CD4-positive, alpha-beta T cell treated with Interleukin-17A for 1 hour (primary cell): ENCODE measurements at regions not wholly inside any gene's neighbourhood (a gene's known extent, or its start where the extent isn't known, plus 50 kb on each side); places are given as distances from the start of the nearest gene placed in this dataset.
"Not testable (repeated sequence)": the region's sequence is repeated elsewhere in the genome, so short reads cannot be mapped to it uniquely, and the experiment has no call there.

Experiments
- DNase-seq: peaks from one replicate; pipeline ENCODE4 v3.0.0-alpha.2; 2020

GRCh38 chr2:239801404-239802184, 223.5 kb downstream of the NDUFA10 start:
- DNase-seq, result no peak

GRCh38 chr2:239800785-239801386, 224.3 kb downstream of the NDUFA10 start:
- DNase-seq, result no peak

- no peak for DNase-seq
These were observed 227.8 kb downstream of the NDUFA10 start for GRCh38 chr2:239797316-239797715.

- not testable (repeated sequence) for DNase-seq
These were observed 229.4 kb downstream of the NDUFA10 start for GRCh38 chr2:239795761-239796160.

GRCh38 chr2:239793836-239794235, 231.3 kb downstream of the NDUFA10 start:
- DNase-seq, result no peak

DNA sequence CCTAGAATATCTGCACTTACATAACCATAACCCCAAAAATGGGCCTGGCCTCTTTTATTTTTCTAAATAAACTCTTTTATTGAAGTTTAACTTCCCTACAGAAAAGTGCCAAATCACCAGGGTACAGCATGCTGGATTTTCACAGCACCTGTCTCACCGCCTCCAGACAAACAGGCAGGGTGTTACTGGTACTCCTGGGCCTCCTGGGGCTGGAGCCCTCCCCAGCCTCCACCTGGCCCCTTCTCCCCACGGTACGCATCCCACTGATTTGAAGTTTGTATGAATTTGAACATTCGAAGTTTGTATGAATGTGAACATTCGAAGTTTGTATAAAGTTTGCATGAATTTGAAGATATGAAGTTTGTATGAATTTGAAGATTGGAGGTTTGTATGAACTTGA, 232.1 kb downstream of the NDUFA10 start:
- no peak for DNase-seq

- DNase-seq, result no peak
These were observed 232.6 kb downstream of the NDUFA10 start for GRCh38 chr2:239792405-239793084.

GRCh38 chr2:239791526-239792404, 233.4 kb downstream of the NDUFA10 start:
- DNase-seq, result no peak

DNA sequence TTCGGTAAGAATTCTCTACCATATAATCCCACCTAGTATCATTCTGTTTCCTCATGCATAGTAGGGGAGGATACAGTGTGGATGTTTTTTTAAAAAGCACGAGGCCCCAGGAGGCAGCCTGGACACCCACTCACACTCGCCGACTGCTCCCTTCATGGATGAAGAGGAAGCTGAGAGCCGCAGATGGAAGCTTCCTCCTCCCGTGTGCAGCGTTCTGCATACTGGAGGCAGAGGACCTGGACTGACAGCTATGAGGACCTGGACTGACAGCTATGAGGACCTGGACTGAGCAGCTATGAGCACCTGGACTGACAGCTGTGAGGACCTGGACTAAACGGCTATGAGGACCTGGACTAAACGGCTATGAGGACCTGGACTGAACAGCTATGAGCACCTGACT, 234.4 kb downstream of the NDUFA10 start:
- DNase-seq, result no peak

DNA sequence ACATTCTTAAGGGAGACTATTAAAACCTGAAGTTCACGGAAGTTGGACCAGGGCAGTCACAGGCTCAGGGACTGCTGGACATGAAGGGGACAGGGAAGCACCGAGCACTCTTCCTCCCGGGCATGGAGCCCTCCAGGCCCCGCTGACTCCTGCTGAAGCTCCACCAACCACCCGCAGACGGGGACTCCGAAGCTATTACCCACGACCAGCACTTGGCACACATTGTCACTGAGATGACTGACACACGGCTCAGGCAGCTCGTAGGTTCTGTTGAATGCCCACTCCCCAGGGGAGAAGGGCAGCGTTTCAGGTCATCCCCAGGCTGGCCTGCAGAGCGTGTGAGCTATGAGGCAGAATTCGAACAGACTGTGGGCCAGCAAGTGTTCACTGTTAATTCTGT, 234.8 kb downstream of the NDUFA10 start:
- DNase-seq, result no peak

DNA sequence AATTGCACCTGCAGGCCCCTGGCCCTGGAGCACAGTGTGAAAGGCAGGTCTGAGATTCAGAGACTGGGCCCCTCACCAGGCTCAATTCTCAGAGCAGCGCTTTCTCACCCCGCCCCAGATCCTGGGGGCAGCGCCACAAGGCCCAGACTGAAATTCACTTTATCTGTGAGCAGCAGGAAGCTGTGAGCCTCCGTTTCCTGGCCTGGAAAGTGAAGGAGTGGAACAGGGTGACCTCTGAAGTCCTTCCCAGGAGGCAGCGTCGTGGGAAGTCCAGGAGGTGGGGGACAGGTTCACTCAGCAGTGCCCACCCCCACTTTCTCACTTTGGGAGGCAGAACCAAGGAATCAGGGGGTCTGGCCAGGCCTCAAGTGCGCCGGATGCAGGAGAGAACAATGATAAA, 235.4 kb downstream of the NDUFA10 start:
- DNase-seq, result no peak

GRCh38 chr2:239788576-239789098, 236.5 kb downstream of the NDUFA10 start:
- DNase-seq, result no peak

DNA sequence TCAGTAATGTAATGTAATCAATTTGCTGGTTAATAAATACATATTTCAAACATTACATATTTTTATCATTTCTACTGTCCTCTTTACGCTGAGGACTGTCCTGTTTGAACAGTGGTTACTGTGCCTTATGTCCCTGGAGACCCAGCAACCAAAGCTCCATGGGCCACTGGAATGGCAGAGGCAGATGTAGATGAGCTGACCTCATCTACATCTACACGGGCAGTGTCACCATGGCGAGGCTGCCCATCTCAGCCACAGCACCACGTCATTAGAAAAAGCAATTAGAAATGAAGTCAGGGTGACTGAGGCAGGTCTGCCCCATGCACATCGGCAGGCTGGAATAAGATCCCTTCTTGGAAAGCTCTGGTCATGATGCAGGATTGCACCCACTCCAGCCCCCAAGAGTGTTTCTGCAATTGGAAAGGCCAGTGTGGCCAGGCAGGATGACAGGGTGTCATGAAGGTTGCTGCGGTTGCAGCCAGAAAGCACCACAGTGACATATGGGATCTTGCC, 237.5 kb downstream of the NDUFA10 start:
- no peak for DNase-seq

DNA sequence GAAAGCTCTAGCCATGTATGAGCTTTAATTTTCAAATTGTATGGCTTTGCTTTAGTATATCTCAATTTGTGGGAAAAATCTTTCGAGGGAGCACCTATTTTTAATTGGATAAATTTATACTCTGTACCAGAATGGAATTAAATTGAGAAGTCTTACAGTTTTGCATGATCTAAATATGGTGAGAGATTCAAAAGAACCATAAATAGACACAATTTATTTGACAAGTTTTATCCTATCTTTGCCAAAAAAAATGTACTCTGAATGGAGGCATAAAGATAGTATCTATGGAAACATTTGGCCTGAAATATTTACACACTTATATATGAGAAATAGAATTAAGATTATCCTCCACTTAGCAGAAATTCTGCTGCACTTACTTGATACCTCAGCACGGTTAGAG, 238.4 kb downstream of the NDUFA10 start:
- no peak for DNase-seq

- no peak for DNase-seq
These were observed 243.7 kb downstream of the NDUFA10 start for GRCh38 chr2:239781454-239781853.

- DNase-seq, result no peak
These were observed 244.7 kb downstream of the NDUFA10 start for GRCh38 chr2:239780236-239780994.

- DNase-seq, result no peak
These were observed 245.6 kb downstream of the NDUFA10 start for GRCh38 chr2:239779584-239779983.

DNA sequence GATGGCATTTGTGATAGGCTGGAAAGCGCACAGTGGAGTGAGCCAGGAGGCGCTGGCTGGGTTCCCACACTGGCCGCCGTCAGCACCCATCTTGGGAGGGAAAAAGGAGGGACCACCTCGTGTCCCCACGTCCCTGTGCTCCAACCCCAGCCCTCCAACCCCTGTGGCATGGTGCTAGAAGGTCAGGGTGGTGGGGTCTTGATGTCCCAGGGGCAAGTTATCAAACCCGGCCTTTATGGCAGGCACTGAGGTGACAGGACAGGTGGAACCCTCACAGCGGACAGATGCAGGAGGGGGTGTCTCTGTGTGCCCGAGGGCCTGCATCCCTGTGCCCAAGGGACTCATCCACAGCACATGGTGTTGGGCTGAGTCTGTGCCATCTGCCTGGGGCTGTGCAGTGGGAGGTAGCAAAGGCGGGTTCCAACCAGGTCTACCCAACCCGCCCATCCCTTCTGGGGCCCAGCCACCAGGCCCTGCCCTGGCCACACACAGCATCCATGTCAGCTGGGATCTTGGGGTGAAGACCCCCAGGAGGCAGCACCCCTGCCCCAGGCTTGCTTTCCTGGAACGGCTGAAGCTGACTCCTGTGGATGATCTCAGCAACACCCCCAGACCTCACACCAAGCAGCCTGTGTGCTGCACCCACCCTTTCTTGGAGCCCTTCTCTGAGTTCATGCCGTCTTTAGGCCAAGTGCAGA, 246.1 kb downstream of the NDUFA10 start:
- no peak for DNase-seq

DNA sequence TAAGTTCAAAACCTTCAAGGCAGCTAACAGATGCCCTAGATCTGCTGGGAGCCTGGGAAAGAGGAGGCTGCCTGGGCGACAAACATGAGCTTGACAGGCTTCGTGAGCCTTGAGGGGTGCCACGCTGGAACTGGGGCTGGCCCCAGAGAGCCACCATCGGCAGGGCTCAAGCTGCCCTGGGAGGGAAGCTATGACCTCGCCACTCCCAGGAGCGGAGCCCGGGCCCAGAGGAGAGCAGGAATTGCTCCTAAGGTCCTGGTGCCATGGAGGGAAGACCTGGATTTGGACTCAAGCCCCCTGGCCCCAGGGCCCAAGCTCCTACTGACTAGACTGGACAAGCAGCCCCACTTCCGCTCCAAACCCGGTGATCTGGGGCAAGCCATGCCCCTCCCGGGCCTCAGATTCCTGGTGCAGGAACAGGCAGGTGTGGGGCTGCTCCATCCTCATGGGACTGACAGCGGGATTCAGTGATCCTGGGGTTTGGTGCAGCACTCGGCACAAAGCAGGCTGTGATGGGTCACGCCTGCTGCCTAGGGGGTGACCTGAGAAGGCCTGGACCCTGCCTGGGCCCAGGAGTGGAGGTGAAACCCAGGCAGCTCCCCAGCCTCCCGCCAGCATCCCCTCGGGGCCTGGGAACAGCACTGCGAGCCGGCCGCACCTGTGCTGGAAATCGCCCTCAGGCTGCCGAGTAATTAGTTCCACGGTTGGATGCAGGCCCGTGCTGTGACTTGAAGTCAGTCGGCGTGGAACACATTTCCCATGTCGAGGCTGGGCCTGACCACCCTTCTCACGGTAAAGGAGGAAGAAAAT, 246.9 kb downstream of the NDUFA10 start:
- no peak for DNase-seq

GRCh38 chr2:239777219-239777618, 247.9 kb downstream of the NDUFA10 start:
- DNase-seq, result no peak
